ENCODE measurements at regions not wholly inside any gene's neighbourhood (a gene's known extent, or its start where the extent isn't known, plus 50 kb on each side); places are given as distances from the start of the nearest gene placed in this dataset.
"Not testable (repeated sequence)": the region's sequence is repeated elsewhere in the genome, so short reads cannot be mapped to it uniquely, and the experiment has no call there.

DNA sequence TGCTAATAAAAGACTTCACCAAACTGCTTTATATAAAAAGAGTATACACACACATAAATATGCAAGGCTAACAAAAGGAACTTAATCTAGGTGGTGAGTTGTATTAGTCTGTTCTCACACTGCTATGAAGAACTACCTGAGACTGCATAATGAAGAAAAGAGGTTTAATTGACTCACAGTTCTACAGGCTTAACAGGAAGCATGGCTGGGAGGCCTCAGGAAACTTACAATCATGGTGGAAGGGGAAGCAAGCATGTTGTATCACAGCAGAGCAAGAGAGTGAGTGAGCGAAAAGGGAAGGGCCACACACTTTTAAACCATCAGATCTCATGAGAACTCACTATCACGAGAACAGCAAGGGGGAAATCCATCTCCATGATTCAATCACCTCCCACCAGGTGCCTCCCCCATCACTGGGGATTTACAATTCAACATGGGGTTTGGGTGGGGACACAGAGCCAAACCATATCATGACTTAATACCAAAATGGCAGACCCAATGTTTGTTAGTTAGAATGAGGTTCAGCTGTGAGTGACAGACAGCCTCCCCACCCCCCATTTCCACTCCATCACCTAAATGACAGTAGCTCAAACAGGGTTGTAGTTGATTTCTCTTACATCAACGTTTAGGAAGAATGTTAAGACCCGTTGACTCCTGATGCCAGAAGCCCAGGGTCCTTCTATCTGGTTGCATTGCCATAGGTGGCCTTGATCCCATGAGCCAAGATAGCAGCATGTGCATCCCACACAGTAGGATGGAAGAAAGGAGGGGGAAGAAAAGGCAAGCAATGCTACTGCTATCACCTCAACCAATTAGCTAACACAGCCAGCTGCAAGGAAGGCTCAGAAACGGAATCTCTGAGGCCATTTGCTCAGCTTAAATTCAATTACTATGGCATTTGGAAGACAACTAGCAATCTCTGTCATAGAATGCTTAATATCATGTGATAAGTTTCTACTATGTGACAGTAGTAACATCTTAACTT, 77.0 kb downstream of the CCDC71L start:
- no peak for DNase-seq (ENCODE audit: low read depth in 2 of 2)

DNA sequence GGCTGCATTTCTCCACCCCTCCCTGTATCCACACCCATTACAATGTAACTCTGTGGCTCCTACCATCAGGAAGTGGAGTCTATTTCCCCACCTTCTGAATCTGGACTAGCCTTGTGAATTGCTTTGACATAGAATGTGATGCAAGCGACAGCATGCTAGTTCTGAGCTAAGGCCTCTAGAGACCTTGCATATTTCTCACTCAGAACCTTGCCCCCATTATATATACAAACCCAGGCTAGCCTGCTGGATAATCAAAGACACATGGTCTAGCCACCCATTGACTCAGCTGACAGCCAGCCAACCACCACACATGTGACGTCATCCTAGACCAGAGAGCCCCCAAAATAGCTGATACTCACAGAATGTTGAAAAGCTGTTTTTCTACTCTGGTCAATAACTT, 77.9 kb downstream of the CCDC71L start:
- DNase-seq (ENCODE audit: low read depth in 2 of 2) = no peak

DNA sequence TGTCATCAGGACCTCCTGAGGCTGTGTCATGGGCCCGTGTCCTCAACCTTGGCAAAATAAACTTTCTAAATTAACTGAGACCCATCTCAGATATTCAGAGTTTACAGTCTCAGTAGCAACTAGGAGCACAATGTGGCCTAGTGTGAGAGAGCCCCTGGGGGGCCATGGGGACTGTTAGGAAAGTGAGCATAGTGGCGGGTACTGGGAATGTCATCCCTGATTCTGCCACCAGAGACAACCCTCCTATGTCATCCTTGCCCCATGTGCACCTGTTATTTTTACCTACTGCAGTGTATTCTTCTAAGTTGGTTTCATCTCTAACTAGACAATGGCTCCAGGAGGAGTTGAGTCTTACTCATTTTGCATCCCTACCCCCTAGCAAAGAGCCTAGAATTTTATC, 78.6 kb downstream of the CCDC71L start:
- no peak for DNase-seq (ENCODE audit: low read depth in 2 of 2)

GRCh38 chr7:106579086-106579485, 81.9 kb downstream of the CCDC71L start:
- DNase-seq (ENCODE audit: low read depth in 2 of 2) = not testable (repeated sequence)

DNA sequence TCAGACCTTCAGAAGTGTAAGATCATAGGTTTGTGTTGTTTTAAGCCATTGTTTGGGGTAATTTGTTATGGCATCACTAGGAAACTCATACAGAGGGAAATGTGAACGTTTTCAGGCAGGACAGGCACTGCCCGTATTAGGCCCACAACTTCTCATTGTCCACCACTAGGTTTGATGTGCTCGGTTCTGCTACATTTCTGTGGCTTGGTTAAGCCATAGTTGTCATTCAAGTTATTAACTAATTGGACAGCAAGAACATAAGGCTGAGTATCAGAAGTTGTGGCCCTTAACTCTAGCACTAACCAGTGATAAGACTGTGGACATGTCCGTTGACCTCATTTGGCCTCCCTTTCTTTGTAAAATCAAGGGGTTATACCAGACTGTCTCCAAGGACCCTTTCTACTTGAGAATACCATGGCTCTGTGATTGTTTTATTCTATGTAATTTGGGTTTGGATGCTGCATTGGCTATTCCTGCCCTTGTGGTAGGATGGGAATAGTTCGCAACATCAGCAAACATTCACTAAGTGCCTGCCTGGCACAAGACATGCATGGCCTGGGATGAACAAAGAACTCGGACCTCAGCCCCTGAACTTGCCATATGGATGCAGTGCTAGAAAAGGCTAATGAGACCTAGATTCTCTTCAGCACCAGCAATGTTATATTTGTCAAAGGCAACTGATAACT, 85.7 kb downstream of the CCDC71L start:
- no peak for DNase-seq (ENCODE audit: low read depth in 2 of 2)

- DNase-seq (ENCODE audit: low read depth in 2 of 2) = no peak
These were observed 87.2 kb downstream of the CCDC71L start for GRCh38 chr7:106573738-106574137.

DNA sequence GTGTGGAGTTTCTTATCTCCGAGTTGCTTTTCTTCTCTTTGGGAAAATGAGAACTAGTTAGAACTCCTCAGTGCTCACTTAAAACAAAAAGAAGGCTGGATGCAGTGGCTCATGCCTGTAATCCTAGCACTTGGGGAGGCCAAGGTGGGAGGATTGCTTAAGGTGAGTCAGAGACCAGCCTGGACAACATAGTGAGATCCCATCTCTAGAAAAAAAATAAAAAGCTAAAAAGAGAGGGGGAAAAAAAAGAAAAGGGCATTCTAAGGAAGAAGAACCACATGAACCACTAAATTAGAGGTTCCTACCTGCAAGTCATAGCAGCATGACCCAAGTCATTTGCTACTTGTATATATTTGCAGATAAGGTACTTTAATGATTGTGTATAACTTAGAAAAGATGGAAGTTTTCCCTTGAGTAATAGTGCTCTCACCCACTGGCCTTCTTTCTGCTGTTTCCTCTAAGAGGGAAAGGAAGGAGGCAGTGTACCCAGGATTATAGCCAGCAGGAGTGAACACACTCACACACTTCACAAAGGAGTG, 87.8 kb downstream of the CCDC71L start:
- DNase-seq (ENCODE audit: low read depth in 2 of 2) = no peak

GRCh38 chr7:106572394-106573124, 88.4 kb downstream of the CCDC71L start:
- DNase-seq (ENCODE audit: low read depth in 2 of 2) = no peak

- no peak for DNase-seq (ENCODE audit: low read depth in 2 of 2)
These were observed 89.4 kb downstream of the CCDC71L start for GRCh38 chr7:106571563-106571962.

GRCh38 chr7:106570948-106571418, 90.0 kb downstream of the CCDC71L start:
- DNase-seq (ENCODE audit: low read depth in 2 of 2) = peak in 1 of 2 donors; percentile 31

- no peak for DNase-seq (ENCODE audit: low read depth in 2 of 2)
These were observed 90.8 kb downstream of the CCDC71L start for GRCh38 chr7:106570146-106570545.

DNA sequence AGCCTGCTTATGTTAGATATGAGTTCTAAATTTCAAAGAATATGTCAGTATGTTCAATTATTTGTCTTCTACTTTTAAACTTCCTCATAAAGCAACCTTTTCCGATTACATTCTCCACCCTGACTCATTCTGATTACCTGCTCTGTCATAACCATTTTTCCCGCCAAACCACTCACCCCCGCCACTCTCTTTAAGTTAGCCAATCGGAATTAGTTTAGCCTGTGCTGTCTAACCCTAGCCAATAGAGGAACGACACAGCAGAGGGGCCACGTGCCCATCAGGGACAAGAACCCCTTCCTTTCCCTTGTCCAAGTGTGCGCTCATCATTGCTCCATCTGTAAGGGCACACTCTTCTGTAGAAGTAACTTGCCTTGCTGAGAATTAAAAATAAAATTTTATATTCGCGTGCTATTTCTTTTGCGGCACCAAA, 91.4 kb downstream of the CCDC71L start:
- DNase-seq (ENCODE audit: low read depth in 2 of 2) = no peak

- no peak for DNase-seq (ENCODE audit: low read depth in 2 of 2)
These were observed 92.1 kb downstream of the CCDC71L start for GRCh38 chr7:106568680-106569499.

- DNase-seq (ENCODE audit: low read depth in 2 of 2) = peak in 1 of 2 donors; percentile 33
These were observed 92.8 kb downstream of the CCDC71L start for GRCh38 chr7:106568002-106568679.

- not testable (repeated sequence) for DNase-seq (ENCODE audit: low read depth in 2 of 2)
These were observed 93.6 kb downstream of the CCDC71L start for GRCh38 chr7:106567204-106568001.

DNA sequence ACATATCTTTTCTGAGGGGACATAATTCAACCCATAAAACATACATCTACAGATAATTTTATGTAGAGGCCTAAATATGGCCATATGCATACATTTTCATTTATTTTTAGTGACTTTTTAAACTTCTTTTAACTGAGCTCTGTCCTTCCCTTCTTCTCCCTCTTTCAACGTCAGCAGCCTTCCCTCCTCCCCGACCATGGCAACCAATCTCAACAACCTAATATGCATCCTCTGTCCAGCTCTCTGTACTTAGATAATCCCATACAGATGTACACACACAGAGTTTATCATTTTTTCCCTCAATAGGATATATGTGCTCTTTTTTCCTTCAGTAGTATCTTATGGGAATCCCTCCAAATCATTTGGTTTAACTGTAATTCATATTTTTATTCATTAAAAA, 94.3 kb downstream of the CCDC71L start:
- DNase-seq (ENCODE audit: low read depth in 2 of 2) = no peak

DNA sequence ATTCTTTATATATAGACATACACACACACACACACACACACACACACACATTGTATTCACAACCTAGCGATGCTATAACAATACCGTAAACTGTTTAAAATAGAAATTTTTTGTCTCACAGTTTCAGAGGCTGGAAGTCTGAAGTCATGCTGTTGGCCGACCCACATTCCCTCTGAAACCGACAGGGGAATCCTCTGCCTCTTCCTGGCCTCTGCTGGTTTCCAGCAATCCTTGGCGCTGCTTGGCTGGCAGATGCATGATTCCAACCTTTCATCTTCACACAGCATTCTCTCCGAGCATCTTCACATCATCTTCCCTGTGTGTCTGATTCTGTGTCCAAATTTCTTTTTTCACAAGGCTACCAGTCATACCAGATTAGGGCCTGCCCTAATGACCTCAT, 94.8 kb downstream of the CCDC71L start:
- no peak for DNase-seq (ENCODE audit: low read depth in 2 of 2)

DNA sequence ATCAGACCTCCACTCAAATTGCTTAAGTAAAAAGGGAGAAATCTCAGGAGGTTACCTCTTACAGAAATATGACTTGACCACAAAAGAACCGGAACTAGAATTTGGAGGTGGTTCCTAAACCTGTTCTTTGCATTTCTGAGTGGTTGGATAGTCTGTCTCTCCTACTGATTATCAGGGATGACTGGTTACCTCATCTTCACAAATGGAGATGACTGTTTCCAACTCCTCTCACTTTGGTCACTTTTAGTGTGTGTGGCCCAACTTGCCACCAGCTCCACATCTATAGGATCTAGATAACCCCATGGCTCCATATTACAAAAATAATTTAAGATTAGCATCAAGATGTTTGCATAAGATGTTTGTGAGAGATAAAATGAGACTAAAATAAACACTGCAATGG, 95.5 kb downstream of the CCDC71L start:
- DNase-seq (ENCODE audit: low read depth in 2 of 2) = no peak

- DNase-seq (ENCODE audit: low read depth in 2 of 2) = peak in 1 of 2 donors; percentile 15
These were observed 97.3 kb downstream of the CCDC71L start for GRCh38 chr7:106563466-106564150.
